ENCODE measurements at regions not wholly inside any gene's neighbourhood (a gene's known extent, or its start where the extent isn't known, plus 50 kb on each side); places are given as distances from the start of the nearest gene placed in this dataset.

DNA sequence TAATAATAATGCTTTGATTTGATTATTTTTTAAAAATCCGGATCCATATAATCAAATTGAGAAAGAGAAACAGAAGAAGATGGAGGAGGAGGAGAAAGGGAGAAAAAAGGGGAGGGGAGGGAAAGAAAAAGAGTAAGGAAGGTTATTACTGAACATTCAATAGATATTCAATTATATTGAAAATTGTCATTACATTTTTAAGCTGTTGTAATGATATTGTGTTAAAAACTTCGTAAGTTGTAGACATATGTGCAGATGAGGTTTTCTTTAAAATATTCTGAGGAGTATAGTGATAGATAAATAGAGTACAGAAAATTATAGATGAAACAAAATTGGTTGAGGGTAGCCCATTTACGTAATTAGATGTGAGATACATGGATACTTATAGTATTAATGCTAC, 933.0 kb upstream of the PHF14 start:
- TF ChIP-seq, protein P1, sequence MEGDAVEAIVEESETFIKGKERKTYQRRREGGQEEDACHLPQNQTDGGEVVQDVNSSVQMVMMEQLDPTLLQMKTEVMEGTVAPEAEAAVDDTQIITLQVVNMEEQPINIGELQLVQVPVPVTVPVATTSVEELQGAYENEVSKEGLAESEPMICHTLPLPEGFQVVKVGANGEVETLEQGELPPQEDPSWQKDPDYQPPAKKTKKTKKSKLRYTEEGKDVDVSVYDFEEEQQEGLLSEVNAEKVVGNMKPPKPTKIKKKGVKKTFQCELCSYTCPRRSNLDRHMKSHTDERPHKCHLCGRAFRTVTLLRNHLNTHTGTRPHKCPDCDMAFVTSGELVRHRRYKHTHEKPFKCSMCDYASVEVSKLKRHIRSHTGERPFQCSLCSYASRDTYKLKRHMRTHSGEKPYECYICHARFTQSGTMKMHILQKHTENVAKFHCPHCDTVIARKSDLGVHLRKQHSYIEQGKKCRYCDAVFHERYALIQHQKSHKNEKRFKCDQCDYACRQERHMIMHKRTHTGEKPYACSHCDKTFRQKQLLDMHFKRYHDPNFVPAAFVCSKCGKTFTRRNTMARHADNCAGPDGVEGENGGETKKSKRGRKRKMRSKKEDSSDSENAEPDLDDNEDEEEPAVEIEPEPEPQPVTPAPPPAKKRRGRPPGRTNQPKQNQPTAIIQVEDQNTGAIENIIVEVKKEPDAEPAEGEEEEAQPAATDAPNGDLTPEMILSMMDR (IDR thresholded peaks at IDR 0.05), result no peak
- H3K36me3 ChIP-seq, result no peaks in the 10 kb centered on the region
- no peak for DNase-seq
- intact Hi-C loops (cut with DNase I; ENCODE audit: low total_unique reads), result no loop called here
- no peaks in the 10 kb centered on the region for H3K27me3 ChIP-seq
- H3K4me1 ChIP-seq, result no peaks in the 10 kb centered on the region
- H3K4me3 ChIP-seq, result no peak overlapping the region
- no peak overlapping the region for H3K27ac ChIP-seq
- H3K9me3 ChIP-seq, result no peaks in the 10 kb centered on the region

GRCh38 chr7:10070899-10071298, 902.8 kb upstream of the PHF14 start:
- no peak for DNase-seq
- TF ChIP-seq, protein P1 (IDR thresholded peaks at IDR 0.05), result no peak
- intact Hi-C loops (cut with DNase I; ENCODE audit: low total_unique reads), result no loop called here
- H3K27ac ChIP-seq, result no peak overlapping the region
- H3K36me3 ChIP-seq, result no peaks in the 10 kb centered on the region
- no peaks in the 10 kb centered on the region for H3K27me3 ChIP-seq
- H3K4me1 ChIP-seq, result no peaks in the 10 kb centered on the region
- no peak overlapping the region for H3K4me3 ChIP-seq
- no peaks in the 10 kb centered on the region for H3K9me3 ChIP-seq

- TF ChIP-seq, protein P1 (IDR thresholded peaks at IDR 0.05), result no peak
- intact Hi-C loops (cut with DNase I; ENCODE audit: low total_unique reads), result no loop called here
- DNase-seq, result no peak
- no peak overlapping the region for H3K4me3 ChIP-seq
- H3K36me3 ChIP-seq, result no peaks in the 10 kb centered on the region
- H3K9me3 ChIP-seq, result no peaks in the 10 kb centered on the region
- no peak overlapping the region for H3K27ac ChIP-seq
- H3K27me3 ChIP-seq, result no peaks in the 10 kb centered on the region
- H3K4me1 ChIP-seq, result no peaks in the 10 kb centered on the region
Measured at GRCh38 chr7:10075866-10076265, 897.8 kb upstream of the PHF14 start.

DNA sequence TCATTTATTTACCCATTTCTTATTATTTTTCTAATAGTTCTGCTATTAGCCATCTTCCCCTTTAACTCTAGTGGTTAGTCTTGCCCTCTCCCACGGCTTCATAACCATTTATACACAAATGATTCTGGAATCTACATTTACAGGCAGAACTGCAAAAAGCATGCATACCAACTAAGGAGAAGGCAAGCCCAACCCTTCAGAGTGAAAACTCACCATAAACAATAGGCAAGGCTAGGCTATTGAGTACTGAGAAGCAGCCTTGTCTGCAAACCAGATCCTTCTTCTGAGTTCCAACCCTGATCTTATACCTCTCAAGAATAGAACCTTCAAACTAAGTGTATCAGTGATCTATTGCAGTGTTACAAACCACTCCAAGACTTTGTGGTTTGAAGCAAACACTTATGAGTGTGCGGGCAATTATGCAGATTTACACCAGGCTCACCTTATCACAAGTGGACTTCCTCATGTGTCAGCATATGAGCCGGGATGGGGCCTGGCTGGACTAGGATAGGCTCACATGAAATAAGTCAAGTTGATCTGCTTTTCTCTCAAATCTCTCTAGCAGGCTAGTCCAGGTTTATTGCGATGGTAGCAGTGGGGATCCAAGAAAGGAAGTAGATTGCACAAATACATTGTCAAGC, 896.9 kb upstream of the PHF14 start:
- no peak for DNase-seq
- TF ChIP-seq, protein P1 (IDR thresholded peaks at IDR 0.05), result no peak
- no peaks in the 10 kb centered on the region for H3K9me3 ChIP-seq
- intact Hi-C loops (cut with DNase I; ENCODE audit: low total_unique reads), result no loop called here
- H3K27ac ChIP-seq, result no peak overlapping the region
- no peaks in the 10 kb centered on the region for H3K4me1 ChIP-seq
- H3K27me3 ChIP-seq, result no peaks in the 10 kb centered on the region
- H3K36me3 ChIP-seq, result no peaks in the 10 kb centered on the region
- H3K4me3 ChIP-seq, result no peak overlapping the region

- Histone ChIP-seq H3K36me3 (no peaks in the 10 kb centered on the region), H3K9me3 (no peaks in the 10 kb centered on the region), H3K4me1 (no peaks in the 10 kb centered on the region), H3K27ac (no peak overlapping the region), H3K4me3 (no peak overlapping the region), H3K27me3 (no peaks in the 10 kb centered on the region)
- no peak for DNase-seq
- TF ChIP-seq, protein P1 (IDR thresholded peaks at IDR 0.05), result no peak
- intact Hi-C loops (cut with DNase I; ENCODE audit: low total_unique reads), result no loop called here
Measured at GRCh38 chr7:10079572-10079971, 894.1 kb upstream of the PHF14 start.

- no peaks in the 10 kb centered on the region for H3K4me1 ChIP-seq
- no peaks in the 10 kb centered on the region for H3K36me3 ChIP-seq
- TF ChIP-seq, protein P1 (IDR thresholded peaks at IDR 0.05), result no peak
- no peaks in the 10 kb centered on the region for H3K27me3 ChIP-seq
- no peak overlapping the region for H3K27ac ChIP-seq
- intact Hi-C loops (cut with DNase I; ENCODE audit: low total_unique reads), result no loop called here
- no peak for DNase-seq
- no peak overlapping the region for H3K4me3 ChIP-seq
- no peaks in the 10 kb centered on the region for H3K9me3 ChIP-seq
Measured at GRCh38 chr7:10082896-10083295, 890.8 kb upstream of the PHF14 start.

Measured in tibial artery (tissue), 4 donors.